ENCODE measurements at regions not wholly inside any gene's neighbourhood (a gene's known extent, or its start where the extent isn't known, plus 50 kb on each side); places are given as distances from the start of the nearest gene placed in this dataset.
"Not testable (repeated sequence)": the region's sequence is repeated elsewhere in the genome, so short reads cannot be mapped to it uniquely, and the experiment has no call there.

- DNase-seq (ENCODE audit: low spot score) = no peak
Observed at GRCh38 chr5:60488466-60489130, 211.4 kb downstream of the DEPDC1B start.

GRCh38 chr5:60487885-60488442 is 212.0 kb downstream of the DEPDC1B start:
- no peak for DNase-seq (ENCODE audit: low spot score)

GRCh38 chr5:60487476-60487875 is 212.5 kb downstream of the DEPDC1B start:
- DNase-seq (ENCODE audit: low spot score) = no peak

GRCh38 chr5:60485361-60485760 is 214.6 kb downstream of the DEPDC1B start:
- no peak for DNase-seq (ENCODE audit: low spot score)

GRCh38 chr5:60483050-60483449 is 216.9 kb downstream of the DEPDC1B start:
- no peak for DNase-seq (ENCODE audit: low spot score)

GRCh38 chr5:60482301-60482700 is 217.7 kb downstream of the DEPDC1B start:
- DNase-seq (ENCODE audit: low spot score) = no peak

- no peak for DNase-seq (ENCODE audit: low spot score)
Observed at GRCh38 chr5:60479542-60479941, 220.4 kb downstream of the DEPDC1B start.

GRCh38 chr5:60477849-60478248 is 222.1 kb downstream of the DEPDC1B start:
- no peak for DNase-seq (ENCODE audit: low spot score)

GRCh38 chr5:60473654-60474053 is 226.3 kb downstream of the DEPDC1B start:
- no peak for DNase-seq (ENCODE audit: low spot score)

GRCh38 chr5:60473027-60473426 is 226.9 kb downstream of the DEPDC1B start:
- not testable (repeated sequence) for DNase-seq (ENCODE audit: low spot score)

- DNase-seq (ENCODE audit: low spot score) = no peak
Observed at GRCh38 chr5:60470881-60471280, 229.1 kb downstream of the DEPDC1B start.

GRCh38 chr5:60469286-60469685 is 230.7 kb downstream of the DEPDC1B start:
- no peak for DNase-seq (ENCODE audit: low spot score)

- DNase-seq (ENCODE audit: low spot score) = no peak
Observed at GRCh38 chr5:60463179-60463868, 236.6 kb downstream of the DEPDC1B start.

GRCh38 chr5:60458666-60459065 is 241.3 kb downstream of the DEPDC1B start:
- no peak for DNase-seq (ENCODE audit: low spot score)

GRCh38 chr5:60457233-60457632 is 242.7 kb downstream of the DEPDC1B start:
- peak; percentile 10 for DNase-seq (ENCODE audit: low spot score)

- peak; percentile 1 for DNase-seq (ENCODE audit: low spot score)
Observed at GRCh38 chr5:60455589-60455988, 244.4 kb downstream of the DEPDC1B start.

- DNase-seq (ENCODE audit: low spot score) = not testable (repeated sequence)
Observed at GRCh38 chr5:60454277-60454676, 245.7 kb downstream of the DEPDC1B start.

- no peak for DNase-seq (ENCODE audit: low spot score)
Observed at GRCh38 chr5:60453186-60453976, 246.6 kb downstream of the DEPDC1B start.

GRCh38 chr5:60448600-60448999 is 251.4 kb downstream of the DEPDC1B start:
- no peak for DNase-seq (ENCODE audit: low spot score)

- no peak for DNase-seq (ENCODE audit: low spot score)
Observed at GRCh38 chr5:60447488-60447920, 252.5 kb downstream of the DEPDC1B start.

- no peak for DNase-seq (ENCODE audit: low spot score)
Observed at GRCh38 chr5:60446917-60447316, 253.0 kb downstream of the DEPDC1B start.

- no peak for DNase-seq (ENCODE audit: low spot score)
Observed at GRCh38 chr5:60445921-60446320, 254.0 kb downstream of the DEPDC1B start.

- no peak for DNase-seq (ENCODE audit: low spot score)
Observed at GRCh38 chr5:60445427-60445826, 254.5 kb downstream of the DEPDC1B start.

Measured in kidney capillary endothelial cell (primary cell).